SHP77 treated with DMSO at 0.1 percent for 48 hours (cell line): ENCODE measurements at regions not wholly inside any gene's neighbourhood (a gene's known extent, or its start where the extent isn't known, plus 50 kb on each side); places are given as distances from the start of the nearest gene placed in this dataset.
"Not testable (repeated sequence)": the region's sequence is repeated elsewhere in the genome, so short reads cannot be mapped to it uniquely, and the experiment has no call there.

Experiments used
- DNase-seq: peaks from one replicate; lab custom pipeline; 2025; lab: John Stamatoyannopoulos, UW

GRCh38 chr13:109400624-109401257 lies 385.6 kb downstream of the IRS2 start:
- no peak for DNase-seq

GRCh38 chr13:109400209-109400608 lies 386.2 kb downstream of the IRS2 start:
- no peak for DNase-seq

GRCh38 chr13:109398071-109398470 lies 388.3 kb downstream of the IRS2 start:
- not testable (repeated sequence) for DNase-seq

GRCh38 chr13:109397285-109397684 lies 389.1 kb downstream of the IRS2 start:
- no peak for DNase-seq

GRCh38 chr13:109396266-109396665 lies 390.1 kb downstream of the IRS2 start:
- DNase-seq = no peak

GRCh38 chr13:109395014-109395413 lies 391.4 kb downstream of the IRS2 start:
- no peak for DNase-seq

GRCh38 chr13:109394311-109394988 lies 391.9 kb downstream of the IRS2 start:
- no peak for DNase-seq

- no peak for DNase-seq
Observed at GRCh38 chr13:109393045-109393444, 393.3 kb downstream of the IRS2 start.

GRCh38 chr13:109390391-109390790 lies 396.0 kb downstream of the IRS2 start:
- no peak for DNase-seq

GRCh38 chr13:109389892-109390345 lies 396.5 kb downstream of the IRS2 start:
- DNase-seq = no peak

GRCh38 chr13:109389456-109389855 lies 396.9 kb downstream of the IRS2 start:
- DNase-seq = no peak

GRCh38 chr13:109387471-109387870 lies 398.9 kb downstream of the IRS2 start:
- no peak for DNase-seq

- no peak for DNase-seq
Observed at GRCh38 chr13:109385242-109385560, 401.2 kb downstream of the IRS2 start.

- no peak for DNase-seq
Observed at GRCh38 chr13:109384491-109385241, 401.7 kb downstream of the IRS2 start.

GRCh38 chr13:109383683-109384082 lies 402.7 kb downstream of the IRS2 start:
- DNase-seq = no peak

- no peak for DNase-seq
Observed at GRCh38 chr13:109381546-109382180, 404.7 kb downstream of the IRS2 start.

GRCh38 chr13:109380457-109380856 lies 405.9 kb downstream of the IRS2 start:
- DNase-seq = no peak

- DNase-seq = no peak
Observed at GRCh38 chr13:109379930-109380329, 406.5 kb downstream of the IRS2 start.

GRCh38 chr13:109376936-109377335 lies 409.4 kb downstream of the IRS2 start:
- no peak for DNase-seq

- DNase-seq = no peak
Observed at GRCh38 chr13:109374609-109375200, 411.7 kb downstream of the IRS2 start.

- DNase-seq = no peak
Observed at GRCh38 chr13:109372666-109373065, 413.7 kb downstream of the IRS2 start.

GRCh38 chr13:109371066-109371465 lies 415.3 kb downstream of the IRS2 start:
- no peak for DNase-seq
